IgD-negative memory B cell (primary cell): ENCODE measurements at regions not wholly inside any gene's neighbourhood (a gene's known extent, or its start where the extent isn't known, plus 50 kb on each side); places are given as distances from the start of the nearest gene placed in this dataset.

ENCODE experiments used
- H3K27ac Mint-ChIP-seq, 3 donors: one replicate each; pipeline ENCODE4 v1.8.0; 2020 to 2022; ENCODE audit warnings: mild to moderate bottlenecking in 3 of 3, mixed read lengths in 3 of 3, moderate library complexity in 1 of 3
- H3K27me3 Mint-ChIP-seq: one replicate; pipeline ENCODE4 v1.8.0; 2021; ENCODE audit warnings: mixed read lengths
- H3K36me3 Mint-ChIP-seq: one replicate; pipeline ENCODE4 v1.8.0; 2020; ENCODE audit warnings: mild to moderate bottlenecking, mixed read lengths
- H3K4me1 Mint-ChIP-seq, 3 donors: one replicate each; pipeline ENCODE4 v1.8.0; 2020 to 2022; ENCODE audit warnings: mixed read lengths in 3 of 3, mild to moderate bottlenecking in 1 of 3
- H3K4me3 Mint-ChIP-seq, 4 donors: one replicate each; pipeline ENCODE4 v1.8.0; 2020 to 2022; ENCODE audit warnings: mild to moderate bottlenecking in 4 of 4, mixed read lengths in 4 of 4, moderate library complexity in 3 of 4
- H3K9me3 Mint-ChIP-seq, 3 donors: one replicate each; pipeline ENCODE4 v1.8.0; 2020 to 2021; ENCODE audit warnings: mixed read lengths in 3 of 3, mild to moderate bottlenecking in 1 of 3

DNA sequence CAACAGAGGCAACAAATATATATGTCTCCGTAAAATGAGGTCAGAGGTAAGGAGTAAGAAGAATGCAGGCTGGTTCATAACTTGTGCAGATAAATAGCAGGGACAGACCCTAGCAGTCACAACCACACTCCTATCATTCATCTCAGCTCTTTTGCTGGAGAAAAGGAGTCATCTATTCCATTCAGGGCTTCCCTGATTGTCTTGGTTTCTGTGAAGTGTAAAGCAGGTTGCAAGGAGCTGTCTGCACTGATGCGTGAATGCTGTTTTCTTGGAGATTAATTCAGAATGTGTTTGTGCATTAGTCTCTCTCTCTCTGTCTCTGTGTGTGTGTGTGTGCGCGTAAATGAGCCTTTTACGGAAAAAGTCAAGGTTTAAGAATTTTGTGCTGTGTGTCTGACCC lies 643.3 kb upstream of the SORCS1 start:
- Mint-ChIP-seq H3K27ac (no peak overlapping the region), H3K36me3 (peaks cover 2% of the 10 kb centered on the region), H3K4me3 (no peak overlapping the region), H3K4me1 (no peaks in the 10 kb centered on the region), H3K9me3 (peaks cover 0 to 5% (median 1%) of the 10 kb centered on the region in 3 donors), H3K27me3 (peaks cover 3% of the 10 kb centered on the region)

GRCh38 chr10:107806026-107806425 lies 641.5 kb upstream of the SORCS1 start:
- Mint-ChIP-seq H3K4me1 (no peaks in the 10 kb centered on the region), H3K36me3 (peaks cover 2% of the 10 kb centered on the region), H3K4me3 (no peak overlapping the region), H3K27me3 (peaks cover 3% of the 10 kb centered on the region), H3K27ac (no peak overlapping the region), H3K9me3 (peaks cover 0 to 5% (median 1%) of the 10 kb centered on the region in 3 donors)

DNA sequence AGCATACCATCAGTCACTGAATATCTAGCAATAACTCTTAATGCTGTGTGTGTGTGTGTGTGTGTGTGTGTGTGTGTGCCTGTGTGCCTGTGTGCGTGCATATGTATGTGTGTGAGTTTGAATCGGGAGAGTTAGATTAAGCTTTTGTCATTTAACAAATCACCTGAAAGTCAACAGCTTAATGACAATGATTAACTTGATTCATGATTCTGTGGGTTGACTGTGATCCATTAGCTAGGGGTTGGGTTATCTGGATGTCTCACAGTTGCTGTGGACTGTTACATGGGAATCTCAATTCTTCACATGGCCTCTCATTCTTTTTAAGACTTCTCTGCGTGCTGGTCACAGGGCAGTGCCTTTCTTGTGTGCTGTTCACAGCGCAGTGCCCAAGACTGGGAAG lies 639.0 kb upstream of the SORCS1 start:
- peaks cover 2% of the 10 kb centered on the region for H3K36me3 Mint-ChIP-seq
- H3K4me3 Mint-ChIP-seq, result no peak overlapping the region
- H3K4me1 Mint-ChIP-seq, result no peaks in the 10 kb centered on the region
- no peak overlapping the region for H3K27ac Mint-ChIP-seq
- peaks cover 3% of the 10 kb centered on the region for H3K27me3 Mint-ChIP-seq
- peaks cover 0 to 5% (median 1%) of the 10 kb centered on the region in 3 donors for H3K9me3 Mint-ChIP-seq

DNA sequence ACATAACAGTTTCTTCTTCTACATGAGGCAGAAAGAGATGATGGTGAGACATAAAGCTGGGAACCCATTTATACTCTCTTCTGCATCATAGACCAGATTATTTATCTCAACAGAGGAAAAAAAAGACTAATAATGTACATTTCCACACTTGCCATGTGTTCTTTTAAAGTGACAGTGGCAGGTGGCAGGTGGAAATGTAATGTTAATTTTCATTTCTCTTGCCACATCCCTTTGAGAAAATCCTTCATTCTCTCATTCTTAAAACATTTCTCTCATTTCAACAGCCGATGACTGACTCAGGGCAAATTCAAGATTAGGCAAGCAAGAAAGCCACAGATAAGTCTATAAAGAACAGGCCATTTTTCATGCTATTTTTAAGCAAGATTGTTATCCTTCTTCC lies 635.6 kb upstream of the SORCS1 start:
- Mint-ChIP-seq H3K36me3 (peaks cover 2% of the 10 kb centered on the region), H3K27me3 (peaks cover 3% of the 10 kb centered on the region), H3K4me3 (no peak overlapping the region), H3K27ac (no peak overlapping the region), H3K9me3 (peaks cover 0 to 5% (median 4%) of the 10 kb centered on the region in 3 donors), H3K4me1 (no peaks in the 10 kb centered on the region)

DNA sequence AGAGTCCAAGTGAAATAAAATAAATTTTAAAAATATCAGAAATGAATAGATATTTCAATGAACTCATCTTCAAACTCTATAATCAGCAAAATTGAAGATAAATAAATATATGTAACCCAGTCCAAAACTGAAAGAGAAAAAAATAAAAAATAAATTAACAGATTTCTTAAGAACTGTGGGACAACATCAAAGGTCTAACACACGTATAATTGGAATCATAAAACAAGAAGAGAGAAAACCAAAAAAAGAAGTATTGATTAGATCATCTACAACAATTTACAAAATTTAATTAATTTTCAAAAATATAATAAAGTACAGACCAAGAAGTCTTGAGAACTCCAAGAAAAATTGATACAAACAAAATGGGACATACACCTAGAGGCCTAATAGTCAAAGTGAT lies 625.8 kb upstream of the SORCS1 start:
- Mint-ChIP-seq H3K4me3 (no peak overlapping the region), H3K27me3 (no peaks in the 10 kb centered on the region), H3K27ac (no peak overlapping the region), H3K4me1 (no peaks in the 10 kb centered on the region), H3K9me3 (peaks cover 3 to 12% (median 3%) of the 10 kb centered on the region in 3 donors), H3K36me3 (no peaks in the 10 kb centered on the region)

DNA sequence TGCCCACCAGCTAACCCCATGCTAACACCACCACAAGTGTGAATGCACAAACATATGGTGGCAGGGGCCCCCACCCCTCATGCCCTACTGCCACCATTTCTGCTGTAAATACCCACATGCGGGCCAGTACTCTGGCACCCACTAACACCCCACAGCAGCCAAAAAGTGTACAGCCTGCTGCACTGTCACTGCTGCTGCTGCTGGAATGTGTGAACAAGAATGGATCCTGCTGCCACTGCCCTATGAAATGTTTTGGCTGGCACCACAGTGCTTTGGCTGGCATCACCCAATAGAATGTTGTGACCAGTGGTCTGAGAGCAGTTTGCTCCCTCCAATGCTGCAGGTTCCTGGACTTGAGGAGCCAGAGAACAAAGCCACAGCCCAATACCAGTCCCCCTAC lies 606.6 kb upstream of the SORCS1 start:
- H3K9me3 Mint-ChIP-seq, result peaks cover 0 to 8% (median 6%) of the 10 kb centered on the region in 3 donors
- no peak overlapping the region for H3K27ac Mint-ChIP-seq
- no peaks in the 10 kb centered on the region for H3K27me3 Mint-ChIP-seq
- no peaks in the 10 kb centered on the region for H3K36me3 Mint-ChIP-seq
- no peak overlapping the region for H3K4me3 Mint-ChIP-seq
- no peaks in the 10 kb centered on the region for H3K4me1 Mint-ChIP-seq

- H3K4me1 Mint-ChIP-seq, result no peaks in the 10 kb centered on the region
- no peak overlapping the region for H3K27ac Mint-ChIP-seq
- H3K9me3 Mint-ChIP-seq, result no peaks in the 10 kb centered on the region
- no peaks in the 10 kb centered on the region for H3K36me3 Mint-ChIP-seq
- no peaks in the 10 kb centered on the region for H3K27me3 Mint-ChIP-seq
- H3K4me3 Mint-ChIP-seq, result no peak overlapping the region
These were observed 602.7 kb upstream of the SORCS1 start for GRCh38 chr10:107767185-107767584.

DNA sequence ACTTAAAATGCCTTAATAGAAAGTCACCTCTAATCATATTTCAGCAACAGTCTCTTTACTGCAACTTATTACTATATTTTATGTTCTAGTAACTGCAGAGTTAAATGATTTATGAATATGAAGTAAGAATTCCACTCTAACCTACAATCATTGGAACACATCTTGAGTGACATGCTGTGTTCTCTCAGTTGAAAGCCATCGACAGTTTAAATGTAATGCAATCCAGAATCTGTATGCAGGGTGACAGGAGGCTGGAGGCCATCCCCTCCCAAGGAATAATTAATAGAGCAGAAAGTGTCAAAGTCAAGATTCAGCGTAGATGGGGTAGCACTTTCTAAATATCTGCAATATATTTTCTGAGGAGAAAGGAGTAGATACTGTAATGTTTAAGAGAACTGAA lies 590.3 kb upstream of the SORCS1 start:
- Mint-ChIP-seq H3K4me3 (no peak overlapping the region), H3K9me3 (peaks cover 0 to 4% (median 2%) of the 10 kb centered on the region in 3 donors), H3K4me1 (no peaks in the 10 kb centered on the region), H3K36me3 (no peaks in the 10 kb centered on the region), H3K27me3 (no peaks in the 10 kb centered on the region), H3K27ac (no peak overlapping the region)

- no peak overlapping the region for H3K27ac Mint-ChIP-seq
- peaks cover 0 to 18% (median 4%) of the 10 kb centered on the region in 3 donors for H3K9me3 Mint-ChIP-seq
- no peaks in the 10 kb centered on the region for H3K4me1 Mint-ChIP-seq
- no peaks in the 10 kb centered on the region for H3K27me3 Mint-ChIP-seq
- H3K36me3 Mint-ChIP-seq, result no peaks in the 10 kb centered on the region
- H3K4me3 Mint-ChIP-seq, result no peak overlapping the region
These were observed 584.7 kb upstream of the SORCS1 start for GRCh38 chr10:107749235-107749634.

GRCh38 chr10:107747851-107748250 lies 583.3 kb upstream of the SORCS1 start:
- H3K36me3 Mint-ChIP-seq, result no peaks in the 10 kb centered on the region
- H3K9me3 Mint-ChIP-seq, result peaks cover 0 to 18% (median 4%) of the 10 kb centered on the region in 3 donors
- H3K27me3 Mint-ChIP-seq, result no peaks in the 10 kb centered on the region
- H3K4me3 Mint-ChIP-seq, result no peak overlapping the region
- H3K4me1 Mint-ChIP-seq, result no peaks in the 10 kb centered on the region
- no peak overlapping the region for H3K27ac Mint-ChIP-seq

- Mint-ChIP-seq H3K27ac (no peak overlapping the region), H3K4me3 (no peak overlapping the region), H3K36me3 (no peaks in the 10 kb centered on the region), H3K4me1 (no peaks in the 10 kb centered on the region), H3K27me3 (no peaks in the 10 kb centered on the region), H3K9me3 (peaks cover 2 to 28% (median 6%) of the 10 kb centered on the region in 3 donors)
These were observed 577.5 kb upstream of the SORCS1 start for GRCh38 chr10:107741971-107742370.

DNA sequence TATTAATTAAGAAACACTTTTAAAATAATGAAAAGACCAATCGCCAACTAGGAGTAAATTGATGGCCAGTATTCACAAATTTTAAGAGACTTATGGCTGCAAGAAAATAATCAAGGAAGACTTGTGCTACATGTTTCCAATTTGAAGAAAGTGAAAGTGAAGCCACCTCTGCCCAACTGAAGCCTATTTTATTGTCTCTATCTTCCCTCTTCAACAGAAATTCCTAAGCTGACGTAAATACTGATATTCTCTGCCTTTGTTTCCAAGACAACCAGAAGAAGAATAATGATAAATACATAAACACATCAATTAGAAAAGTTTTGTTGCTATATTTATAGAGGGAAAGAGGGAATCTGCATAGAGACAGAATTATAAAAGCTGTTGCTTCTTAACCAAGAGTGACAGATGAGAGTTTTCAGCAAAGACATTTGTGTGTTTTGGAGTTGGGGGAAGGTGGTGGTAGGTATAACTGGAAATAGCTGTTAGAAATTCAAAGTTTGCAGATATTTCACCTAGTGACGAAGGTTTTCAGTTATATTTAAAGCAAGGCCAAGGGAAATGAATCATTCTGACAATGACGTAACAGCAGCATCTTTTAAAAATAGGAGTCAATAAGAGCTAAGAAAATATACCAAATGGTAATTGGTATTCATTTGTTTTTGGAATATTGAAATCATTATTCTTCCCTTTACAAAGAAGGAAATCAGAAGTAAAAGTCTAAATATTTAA lies 576.6 kb upstream of the SORCS1 start:
- no peaks in the 10 kb centered on the region for H3K4me1 Mint-ChIP-seq
- no peak overlapping the region for H3K27ac Mint-ChIP-seq
- H3K9me3 Mint-ChIP-seq, result peaks cover 2 to 24% (median 6%) of the 10 kb centered on the region in 3 donors
- H3K36me3 Mint-ChIP-seq, result no peaks in the 10 kb centered on the region
- no peak overlapping the region for H3K4me3 Mint-ChIP-seq
- no peaks in the 10 kb centered on the region for H3K27me3 Mint-ChIP-seq

DNA sequence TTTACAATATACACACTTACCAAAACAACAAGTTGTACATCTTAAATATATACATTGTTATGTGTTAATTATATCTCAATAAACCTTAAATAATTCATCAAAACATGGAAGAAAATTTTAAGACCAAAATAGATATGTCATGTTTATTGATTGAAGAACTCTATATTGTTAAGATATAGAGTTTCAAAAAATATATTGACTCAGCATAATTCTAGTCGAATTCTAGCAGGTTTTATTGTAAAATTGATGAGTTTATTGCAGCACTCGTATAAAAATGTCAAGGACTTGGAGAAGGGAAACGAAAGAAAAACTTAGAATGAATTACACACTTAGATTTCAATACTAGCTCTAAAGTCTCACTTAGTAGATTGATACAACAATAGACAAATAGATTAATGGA lies 575.4 kb upstream of the SORCS1 start:
- H3K27me3 Mint-ChIP-seq, result no peaks in the 10 kb centered on the region
- no peaks in the 10 kb centered on the region for H3K4me1 Mint-ChIP-seq
- H3K27ac Mint-ChIP-seq, result no peak overlapping the region
- H3K36me3 Mint-ChIP-seq, result no peaks in the 10 kb centered on the region
- no peak overlapping the region for H3K4me3 Mint-ChIP-seq
- peaks cover 6 to 24% (median 8%) of the 10 kb centered on the region in 3 donors for H3K9me3 Mint-ChIP-seq

DNA sequence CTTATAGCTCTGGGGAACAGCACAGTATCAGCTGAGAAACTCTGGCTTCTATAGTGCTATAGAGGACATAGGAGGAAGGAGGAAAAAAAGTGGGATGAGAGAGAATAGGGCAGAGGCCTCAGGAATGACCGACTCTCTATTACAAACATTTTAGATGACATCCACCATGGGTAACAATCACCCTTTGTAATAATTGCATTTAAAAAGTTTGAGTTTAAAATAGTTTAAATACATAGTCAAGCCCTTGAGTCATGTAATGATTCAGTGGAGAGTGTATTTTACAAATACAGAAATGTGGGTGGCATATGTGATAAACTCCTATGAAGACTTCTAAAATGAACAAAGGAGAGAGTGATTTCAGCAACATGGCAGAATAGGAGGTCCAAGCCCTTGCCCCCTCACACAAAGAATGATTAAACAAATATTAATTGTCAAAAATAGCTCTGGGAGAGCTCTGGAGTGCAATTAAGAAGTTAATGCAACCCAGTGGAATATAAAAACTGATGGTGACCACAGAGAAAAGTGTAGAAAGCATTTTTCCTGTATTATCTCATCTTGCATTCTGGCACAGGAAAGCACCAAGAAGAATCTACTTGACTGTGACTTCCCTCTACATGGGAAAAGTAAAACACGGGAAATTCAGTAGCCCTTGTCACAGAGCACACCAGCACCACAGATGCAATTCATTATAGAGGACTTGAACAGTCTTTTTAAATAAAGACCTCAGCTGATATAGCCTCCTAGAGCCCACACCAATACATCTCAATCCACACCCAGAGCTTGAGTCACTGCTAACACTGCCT lies 569.0 kb upstream of the SORCS1 start:
- H3K4me3 Mint-ChIP-seq, result no peak overlapping the region
- no peaks in the 10 kb centered on the region for H3K36me3 Mint-ChIP-seq
- H3K27ac Mint-ChIP-seq, result no peak overlapping the region
- peaks cover 6 to 28% (median 12%) of the 10 kb centered on the region in 3 donors for H3K9me3 Mint-ChIP-seq
- H3K27me3 Mint-ChIP-seq, result no peaks in the 10 kb centered on the region
- H3K4me1 Mint-ChIP-seq, result peaks cover 0 to 3% (median 0%) of the 10 kb centered on the region in 3 donors

- Mint-ChIP-seq H3K4me3 (no peak overlapping the region), H3K4me1 (peaks cover 0 to 3% (median 0%) of the 10 kb centered on the region in 3 donors), H3K27ac (no peak overlapping the region), H3K27me3 (no peaks in the 10 kb centered on the region), H3K36me3 (no peaks in the 10 kb centered on the region), H3K9me3 (peaks cover 6 to 21% (median 10%) of the 10 kb centered on the region in 3 donors)
These were observed 567.5 kb upstream of the SORCS1 start for GRCh38 chr10:107732045-107732444.
